ENCODE measurements at regions not wholly inside any gene's neighbourhood (a gene's known extent, or its start where the extent isn't known, plus 50 kb on each side); places are given as distances from the start of the nearest gene placed in this dataset.

GRCh38 chr3:3288255-3288654 is 108.8 kb upstream of the CRBN start:
- Histone ChIP-seq H3K4me1 (ENCODE audit: control insufficient read depth in 5 of 5, insufficient read depth in 5 of 5, low read length in 5 of 5) (no peaks in the 10 kb centered on the region), H3K27me3 (ENCODE audit: control insufficient read depth in 3 of 3, insufficient read depth in 3 of 3, low read length in 2 of 3) (no peaks in the 10 kb centered on the region), H3K9ac (ENCODE audit: insufficient read depth in 1 of 2, low read length in 2 of 2) (no peak overlapping the region), H3K27ac (ENCODE audit: low read depth in 1 of 2, low read length in 1 of 2) (no peak overlapping the region), H3K4me3 (no peak overlapping the region), H3K9me3 (ENCODE audit: control insufficient read depth in 4 of 4, insufficient read depth in 3 of 4, low read length in 3 of 4) (no peaks in the 10 kb centered on the region), H3K36me3 (ENCODE audit: control insufficient read depth in 4 of 4, insufficient read depth in 4 of 4, low read length in 4 of 4) (no peaks in the 10 kb centered on the region)
- ATAC-seq (ENCODE audit: insufficient read depth, low FRiP score) (no peak), DNase-seq (no peak)
- no peak for TF ChIP-seq CTCF (IDR thresholded peaks at IDR 0.05; ENCODE audit: control extremely low read depth, extremely low read depth)

GRCh38 chr3:3286014-3286413 is 106.5 kb upstream of the CRBN start:
- H3K4me1 ChIP-seq (ENCODE audit: control insufficient read depth in 5 of 5, insufficient read depth in 5 of 5, low read length in 5 of 5), result no peaks in the 10 kb centered on the region
- H3K4me3 ChIP-seq, result no peak overlapping the region
- WGBS, 2 donors, result 81 to 88% methylated on average over 2 of the region's 2 CpGs
- no peaks in the 10 kb centered on the region for H3K27me3 ChIP-seq (ENCODE audit: control insufficient read depth in 3 of 3, insufficient read depth in 3 of 3, low read length in 2 of 3)
- no peak for ATAC-seq (ENCODE audit: insufficient read depth, low FRiP score)
- H3K9ac ChIP-seq (ENCODE audit: insufficient read depth in 1 of 2, low read length in 2 of 2), result no peak overlapping the region
- no peak for DNase-seq
- no peaks in the 10 kb centered on the region for H3K9me3 ChIP-seq (ENCODE audit: control insufficient read depth in 4 of 4, insufficient read depth in 3 of 4, low read length in 3 of 4)
- no peaks in the 10 kb centered on the region for H3K36me3 ChIP-seq (ENCODE audit: control insufficient read depth in 4 of 4, insufficient read depth in 4 of 4, low read length in 4 of 4)
- H3K27ac ChIP-seq (ENCODE audit: low read depth in 1 of 2, low read length in 1 of 2), result no peak overlapping the region
- no peak for TF ChIP-seq CTCF (IDR thresholded peaks at IDR 0.05; ENCODE audit: control extremely low read depth, extremely low read depth)

GRCh38 chr3:3281024-3281423 is 101.5 kb upstream of the CRBN start:
- DNase-seq (no peak), ATAC-seq (ENCODE audit: insufficient read depth, low FRiP score) (no peak)
- Histone ChIP-seq H3K27ac (ENCODE audit: low read depth in 1 of 2, low read length in 1 of 2) (no peak overlapping the region), H3K36me3 (ENCODE audit: control insufficient read depth in 4 of 4, insufficient read depth in 4 of 4, low read length in 4 of 4) (no peaks in the 10 kb centered on the region), H3K27me3 (ENCODE audit: control insufficient read depth in 3 of 3, insufficient read depth in 3 of 3, low read length in 2 of 3) (no peaks in the 10 kb centered on the region), H3K9me3 (ENCODE audit: control insufficient read depth in 4 of 4, insufficient read depth in 3 of 4, low read length in 3 of 4) (no peaks in the 10 kb centered on the region), H3K4me1 (ENCODE audit: control insufficient read depth in 5 of 5, insufficient read depth in 5 of 5, low read length in 5 of 5) (peaks cover 0 to 2% (median 0%) of the 10 kb centered on the region in 5 donors), H3K4me3 (no peak overlapping the region), H3K9ac (ENCODE audit: insufficient read depth in 1 of 2, low read length in 2 of 2) (no peak overlapping the region)
- TF ChIP-seq CTCF (IDR thresholded peaks at IDR 0.05; ENCODE audit: control extremely low read depth, extremely low read depth), result no peak
- WGBS, 2 donors, result 46 to 55% methylated on average over 2 of the region's 2 CpGs

GRCh38 chr3:3280396-3280795 is 100.9 kb upstream of the CRBN start:
- Histone ChIP-seq H3K27ac (ENCODE audit: low read depth in 1 of 2, low read length in 1 of 2) (no peak overlapping the region), H3K4me1 (ENCODE audit: control insufficient read depth in 5 of 5, insufficient read depth in 5 of 5, low read length in 5 of 5) (peaks cover 0 to 2% (median 0%) of the 10 kb centered on the region in 5 donors), H3K36me3 (ENCODE audit: control insufficient read depth in 4 of 4, insufficient read depth in 4 of 4, low read length in 4 of 4) (no peaks in the 10 kb centered on the region), H3K9ac (ENCODE audit: insufficient read depth in 1 of 2, low read length in 2 of 2) (no peak overlapping the region), H3K9me3 (ENCODE audit: control insufficient read depth in 4 of 4, insufficient read depth in 3 of 4, low read length in 3 of 4) (no peaks in the 10 kb centered on the region), H3K4me3 (no peak overlapping the region), H3K27me3 (ENCODE audit: control insufficient read depth in 3 of 3, insufficient read depth in 3 of 3, low read length in 2 of 3) (no peaks in the 10 kb centered on the region)
- TF ChIP-seq CTCF (IDR thresholded peaks at IDR 0.05; ENCODE audit: control extremely low read depth, extremely low read depth), result no peak
- 32 to 35% methylated on average over 1 of the region's 1 CpG for WGBS, 2 donors
- ATAC-seq (ENCODE audit: insufficient read depth, low FRiP score) (no peak), DNase-seq (peak in 2 of 3 donors; percentile 32 to 43)

Measured in lung (tissue), 11 donors.